ENCODE measurements at regions not wholly inside any gene's neighbourhood (a gene's known extent, or its start where the extent isn't known, plus 50 kb on each side); places are given as distances from the start of the nearest gene placed in this dataset.

DNA sequence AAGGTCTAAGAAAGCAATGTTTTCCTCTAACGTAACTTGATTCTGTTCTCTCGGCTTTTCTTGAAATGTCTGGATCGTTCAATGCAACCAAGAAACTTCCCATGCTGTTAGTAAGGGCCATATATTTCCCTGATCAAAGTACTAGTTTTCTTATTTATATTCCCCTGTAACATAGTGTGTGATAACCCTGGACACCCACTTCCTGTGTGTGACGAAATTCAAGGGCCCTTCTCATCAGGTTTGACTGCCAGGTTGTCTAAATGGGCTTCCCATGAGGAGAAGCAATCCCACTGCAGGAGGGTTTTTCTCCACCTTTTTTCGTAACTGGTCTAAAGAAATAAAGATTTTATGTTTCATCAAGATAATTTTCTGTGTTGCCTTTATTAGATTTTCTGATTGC is 102.6 kb upstream of the RPS6KA2 start:
- TF ChIP-seq, protein P1, sequence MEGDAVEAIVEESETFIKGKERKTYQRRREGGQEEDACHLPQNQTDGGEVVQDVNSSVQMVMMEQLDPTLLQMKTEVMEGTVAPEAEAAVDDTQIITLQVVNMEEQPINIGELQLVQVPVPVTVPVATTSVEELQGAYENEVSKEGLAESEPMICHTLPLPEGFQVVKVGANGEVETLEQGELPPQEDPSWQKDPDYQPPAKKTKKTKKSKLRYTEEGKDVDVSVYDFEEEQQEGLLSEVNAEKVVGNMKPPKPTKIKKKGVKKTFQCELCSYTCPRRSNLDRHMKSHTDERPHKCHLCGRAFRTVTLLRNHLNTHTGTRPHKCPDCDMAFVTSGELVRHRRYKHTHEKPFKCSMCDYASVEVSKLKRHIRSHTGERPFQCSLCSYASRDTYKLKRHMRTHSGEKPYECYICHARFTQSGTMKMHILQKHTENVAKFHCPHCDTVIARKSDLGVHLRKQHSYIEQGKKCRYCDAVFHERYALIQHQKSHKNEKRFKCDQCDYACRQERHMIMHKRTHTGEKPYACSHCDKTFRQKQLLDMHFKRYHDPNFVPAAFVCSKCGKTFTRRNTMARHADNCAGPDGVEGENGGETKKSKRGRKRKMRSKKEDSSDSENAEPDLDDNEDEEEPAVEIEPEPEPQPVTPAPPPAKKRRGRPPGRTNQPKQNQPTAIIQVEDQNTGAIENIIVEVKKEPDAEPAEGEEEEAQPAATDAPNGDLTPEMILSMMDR (IDR thresholded peaks at IDR 0.05 in 4 of 5, conservative IDR thresholded peaks at IDR 0.05 in 1 of 5) = no peak
- TF ChIP-seq POLR2A (IDR thresholded peaks at IDR 0.05) = no peak
